Liver (tissue), 8 donors: ENCODE measurements at regions not wholly inside any gene's neighbourhood (a gene's known extent, or its start where the extent isn't known, plus 50 kb on each side); places are given as distances from the start of the nearest gene placed in this dataset.

Source experiments
- DNase-seq: peaks from one replicate; pipeline ENCODE4 v3.0.0-alpha.2; 2017; ENCODE audit warnings: low spot score
- H3K27ac ChIP-seq, 2 donors: one replicate each; pipeline ENCODE4 v1.7.0; 2013; ENCODE audit warnings: inconsistent platforms in 2 of 2, low read length in 2 of 2, control low read depth in 1 of 2, low read depth in 1 of 2, mild to moderate bottlenecking in 1 of 2
- H3K27me3 ChIP-seq, 4 donors: one replicate each; pipeline versions ENCODE4 v1.6.1 to v1.7.0; 2013; ENCODE audit warnings: low read length in 3 of 4, inconsistent platforms in 1 of 4, mild to moderate bottlenecking in 1 of 4, moderate library complexity in 1 of 4; ENCODE audit not compliant: control insufficient read depth in 4 of 4, insufficient read depth in 4 of 4
- H3K36me3 ChIP-seq, 4 donors: one replicate each; pipeline versions ENCODE4 v1.6.1 to v1.7.0; 2013; ENCODE audit warnings: low read length in 3 of 4, mild to moderate bottlenecking in 3 of 4, low read depth in 1 of 4, moderate library complexity in 1 of 4; ENCODE audit not compliant: control insufficient read depth in 4 of 4, insufficient read depth in 3 of 4
- H3K4me1 ChIP-seq, 4 donors: one replicate each; pipeline versions ENCODE4 v1.6.1 to v1.7.0; 2013; ENCODE audit warnings: low read length in 3 of 4, mild to moderate bottlenecking in 3 of 4, moderate library complexity in 1 of 4; ENCODE audit not compliant: control insufficient read depth in 4 of 4, insufficient read depth in 4 of 4
- H3K4me3 ChIP-seq, 3 donors: one replicate each; pipeline versions ENCODE4 v1.6.1 to v1.7.0; 2013; ENCODE audit warnings: low read length in 3 of 3, control low read depth in 1 of 3, low read depth in 1 of 3, mild to moderate bottlenecking in 1 of 3
- H3K9ac ChIP-seq, 2 donors: one replicate each; pipeline ENCODE4 v1.7.0; 2013; ENCODE audit warnings: low read length in 2 of 2, mild to moderate bottlenecking in 2 of 2, moderate library complexity in 2 of 2, control low read depth in 1 of 2, low read depth in 1 of 2
- H3K9me3 ChIP-seq, 4 donors: one replicate each; pipeline versions ENCODE4 v1.6.1 to v1.7.0; 2013; ENCODE audit warnings: low read length in 3 of 4; ENCODE audit not compliant: control insufficient read depth in 4 of 4
- EGR1 ChIP-seq, 2 donors: IDR thresholded peaks; 2 replicates each; pipeline ENCODE4 v1.6.1; 2016 to 2018; ENCODE audit warnings: antibody characterized with exemption in 2 of 2, low read depth in 2 of 2
- FOXA1 ChIP-seq: IDR thresholded peaks from 2 replicates; pipeline ENCODE4 v1.6.1; 2016; ENCODE audit warnings: antibody characterized with exemption
- FOXA2 ChIP-seq: IDR thresholded peaks from 2 replicates; pipeline ENCODE4 v1.6.1; 2016; ENCODE audit warnings: antibody characterized with exemption
- GABPA ChIP-seq, 2 donors: IDR thresholded peaks in 1 of 2; conservative IDR thresholded peaks in 1 of 2; 2 replicates each; pipeline ENCODE4 v1.6.1; 2016; ENCODE audit warnings: antibody characterized with exemption in 2 of 2, mild to moderate bottlenecking in 1 of 2, moderate library complexity in 1 of 2
- HNF4A ChIP-seq, 2 donors: conservative IDR thresholded peaks; 2 replicates each; pipeline ENCODE4 v1.6.1; 2016; ENCODE audit warnings: antibody characterized with exemption in 2 of 2, mild to moderate bottlenecking in 2 of 2
- HNF4G ChIP-seq: IDR thresholded peaks from 2 replicates; pipeline ENCODE4 v1.6.1; 2016; ENCODE audit warnings: antibody characterized with exemption
- JUND ChIP-seq, 2 donors: IDR thresholded peaks; 2 replicates each; pipeline ENCODE4 v1.6.1; 2016; ENCODE audit warnings: antibody characterized with exemption in 2 of 2
- NR2F2 ChIP-seq: IDR thresholded peaks from 2 replicates; pipeline ENCODE4 v1.6.1; 2016; ENCODE audit warnings: antibody characterized with exemption
- RAD21 ChIP-seq, 2 donors: IDR thresholded peaks; 2 replicates each; pipeline ENCODE4 v1.6.1; 2016; ENCODE audit warnings: antibody characterized with exemption in 2 of 2, mild to moderate bottlenecking in 2 of 2
- RXRA ChIP-seq, 2 donors: IDR thresholded peaks; 2 replicates each; pipeline ENCODE4 v1.6.1; 2017 to 2018; ENCODE audit warnings: antibody characterized with exemption in 2 of 2, mild to moderate bottlenecking in 1 of 2
- SP1 ChIP-seq: IDR thresholded peaks from 2 replicates; pipeline ENCODE4 v1.6.1; 2018; ENCODE audit warnings: antibody characterized with exemption, mild to moderate bottlenecking
- TAF1 ChIP-seq: conservative IDR thresholded peaks from 2 replicates; pipeline ENCODE4 v1.6.1; 2016; ENCODE audit warnings: antibody characterized with exemption, mild to moderate bottlenecking
- YY1 ChIP-seq: IDR thresholded peaks from 2 replicates; pipeline ENCODE4 v1.6.1; 2016; ENCODE audit warnings: antibody characterized with exemption, mild to moderate bottlenecking
- WGBS: extraction: QIAGEN DNeasy Blood & Tissue Kit; methylation state at CpG from one replicate; pipeline ENCODE4 v1.1.7; 2013; 5-methylcytosine and 5-hydroxymethylcytosine counted together
- TF ChIP-seq, protein P1 (sequence below): IDR thresholded peaks from 2 replicates; pipeline ENCODE4 v1.6.1; 2016; ENCODE audit warnings: antibody characterized with exemption
- TF ChIP-seq, protein P2 (sequence below): IDR thresholded peaks from 2 replicates; pipeline ENCODE4 v1.6.1; 2016; ENCODE audit warnings: antibody characterized with exemption
- TF ChIP-seq, protein P3 (sequence below): IDR thresholded peaks from 2 replicates; pipeline ENCODE4 v1.6.1; 2016; ENCODE audit warnings: antibody characterized with exemption, mild to moderate bottlenecking
- TF ChIP-seq, protein P4 (sequence below): fragments of 150-350 bp; IDR thresholded peaks from 2 replicates; pipeline ENCODE4 v1.5.1; 2017; ENCODE audit warnings: improper control_type of control experiment, low read depth, low read length; ENCODE audit not compliant: missing input control
- TF ChIP-seq, protein P5 (sequence below): IDR thresholded peaks from 2 replicates; pipeline ENCODE4 v1.6.1; 2016; ENCODE audit warnings: antibody characterized with exemption
- donor health status: healthy.
- donor health status: healthy.
- donor health status: healthy.
- donor health status: healthy.
- donor health status: healthy.

DNA sequence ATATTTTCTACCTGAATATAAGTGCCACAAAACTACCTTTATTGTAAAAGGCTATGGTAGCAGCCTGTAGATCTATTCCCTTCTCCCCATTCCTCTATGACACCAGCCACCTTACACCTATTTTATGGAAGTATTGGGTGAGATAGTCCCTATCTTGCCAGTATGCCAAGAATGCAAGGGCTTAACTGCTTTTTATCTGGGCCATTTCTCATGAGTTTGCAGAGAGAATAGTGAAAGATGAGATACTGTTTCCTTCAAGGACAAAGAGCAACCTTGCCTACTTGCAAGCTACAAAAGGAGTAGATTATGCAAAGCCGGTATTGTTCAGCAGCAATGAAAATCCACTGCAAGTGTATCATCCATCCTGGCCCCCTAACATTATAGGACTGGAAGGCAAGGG lies 1775.6 kb upstream of the SEL1L start:
- no peaks in the 10 kb centered on the region for H3K27me3 ChIP-seq
- H3K27ac ChIP-seq: no peak overlapping the region
- no peak overlapping the region for H3K4me3 ChIP-seq
- H3K9ac ChIP-seq: no peak overlapping the region
- TF ChIP-seq HNF4G (no peak), FOXA2 (no peak), EGR1 (IDR thresholded peaks at IDR 0.05; ENCODE audit: low read depth in 2 of 2) (no peak), GABPA (IDR thresholded peaks at IDR 0.05 in 1 of 2, conservative IDR thresholded peaks at IDR 0.05 in 1 of 2) (no peak), RXRA (IDR thresholded peaks at IDR 0.05) (no peak), YY1 (no peak), SP1 (no peak)
- TF ChIP-seq, protein P1, sequence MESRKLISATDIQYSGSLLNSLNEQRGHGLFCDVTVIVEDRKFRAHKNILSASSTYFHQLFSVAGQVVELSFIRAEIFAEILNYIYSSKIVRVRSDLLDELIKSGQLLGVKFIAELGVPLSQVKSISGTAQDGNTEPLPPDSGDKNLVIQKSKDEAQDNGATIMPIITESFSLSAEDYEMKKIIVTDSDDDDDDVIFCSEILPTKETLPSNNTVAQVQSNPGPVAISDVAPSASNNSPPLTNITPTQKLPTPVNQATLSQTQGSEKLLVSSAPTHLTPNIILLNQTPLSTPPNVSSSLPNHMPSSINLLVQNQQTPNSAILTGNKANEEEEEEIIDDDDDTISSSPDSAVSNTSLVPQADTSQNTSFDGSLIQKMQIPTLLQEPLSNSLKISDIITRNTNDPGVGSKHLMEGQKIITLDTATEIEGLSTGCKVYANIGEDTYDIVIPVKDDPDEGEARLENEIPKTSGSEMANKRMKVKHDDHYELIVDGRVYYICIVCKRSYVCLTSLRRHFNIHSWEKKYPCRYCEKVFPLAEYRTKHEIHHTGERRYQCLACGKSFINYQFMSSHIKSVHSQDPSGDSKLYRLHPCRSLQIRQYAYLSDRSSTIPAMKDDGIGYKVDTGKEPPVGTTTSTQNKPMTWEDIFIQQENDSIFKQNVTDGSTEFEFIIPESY: no peak
- DNase-seq: no peak
- H3K36me3 ChIP-seq: no peaks in the 10 kb centered on the region
- H3K9me3 ChIP-seq: peaks cover 0 to 2% (median 0%) of the 10 kb centered on the region in 4 donors
- no peaks in the 10 kb centered on the region for H3K4me1 ChIP-seq
- WGBS: 87% methylated on average over 1 of the region's 1 CpG

DNA sequence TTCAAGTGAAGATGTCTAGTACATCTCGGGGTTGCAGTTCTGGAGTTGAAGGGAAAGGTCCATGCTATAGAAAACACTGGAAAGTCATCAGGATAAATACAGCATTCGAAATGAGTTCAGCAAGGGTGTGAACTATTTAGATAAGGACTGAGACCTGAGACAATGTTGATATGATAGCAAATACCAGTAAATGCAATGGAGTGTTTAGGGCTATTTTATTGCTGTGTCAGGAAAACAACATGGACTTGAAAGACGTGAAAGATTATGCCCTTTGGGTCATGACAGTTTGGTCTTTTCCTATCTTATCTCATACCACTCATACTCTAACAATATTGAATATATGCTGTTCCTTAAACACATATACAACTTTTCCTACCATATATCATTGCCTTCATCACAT lies 1776.2 kb upstream of the SEL1L start:
- DNase-seq: no peak
- TF ChIP-seq TAF1 (no peak), FOXA1 (no peak), NR2F2 (no peak), SP1 (no peak), HNF4G (no peak), GABPA (IDR thresholded peaks at IDR 0.05 in 1 of 2, conservative IDR thresholded peaks at IDR 0.05 in 1 of 2) (no peak), YY1 (no peak), HNF4A (conservative IDR thresholded peaks at IDR 0.05) (no peak), FOXA2 (no peak), JUND (IDR thresholded peaks at IDR 0.05) (no peak), EGR1 (IDR thresholded peaks at IDR 0.05; ENCODE audit: low read depth in 2 of 2) (no peak), RAD21 (IDR thresholded peaks at IDR 0.05) (no peak), RXRA (IDR thresholded peaks at IDR 0.05) (no peak)
- TF ChIP-seq, protein P2, sequence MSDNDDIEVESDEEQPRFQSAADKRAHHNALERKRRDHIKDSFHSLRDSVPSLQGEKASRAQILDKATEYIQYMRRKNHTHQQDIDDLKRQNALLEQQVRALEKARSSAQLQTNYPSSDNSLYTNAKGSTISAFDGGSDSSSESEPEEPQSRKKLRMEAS: no peak
- TF ChIP-seq, protein P1: no peak
- TF ChIP-seq, protein P3, sequence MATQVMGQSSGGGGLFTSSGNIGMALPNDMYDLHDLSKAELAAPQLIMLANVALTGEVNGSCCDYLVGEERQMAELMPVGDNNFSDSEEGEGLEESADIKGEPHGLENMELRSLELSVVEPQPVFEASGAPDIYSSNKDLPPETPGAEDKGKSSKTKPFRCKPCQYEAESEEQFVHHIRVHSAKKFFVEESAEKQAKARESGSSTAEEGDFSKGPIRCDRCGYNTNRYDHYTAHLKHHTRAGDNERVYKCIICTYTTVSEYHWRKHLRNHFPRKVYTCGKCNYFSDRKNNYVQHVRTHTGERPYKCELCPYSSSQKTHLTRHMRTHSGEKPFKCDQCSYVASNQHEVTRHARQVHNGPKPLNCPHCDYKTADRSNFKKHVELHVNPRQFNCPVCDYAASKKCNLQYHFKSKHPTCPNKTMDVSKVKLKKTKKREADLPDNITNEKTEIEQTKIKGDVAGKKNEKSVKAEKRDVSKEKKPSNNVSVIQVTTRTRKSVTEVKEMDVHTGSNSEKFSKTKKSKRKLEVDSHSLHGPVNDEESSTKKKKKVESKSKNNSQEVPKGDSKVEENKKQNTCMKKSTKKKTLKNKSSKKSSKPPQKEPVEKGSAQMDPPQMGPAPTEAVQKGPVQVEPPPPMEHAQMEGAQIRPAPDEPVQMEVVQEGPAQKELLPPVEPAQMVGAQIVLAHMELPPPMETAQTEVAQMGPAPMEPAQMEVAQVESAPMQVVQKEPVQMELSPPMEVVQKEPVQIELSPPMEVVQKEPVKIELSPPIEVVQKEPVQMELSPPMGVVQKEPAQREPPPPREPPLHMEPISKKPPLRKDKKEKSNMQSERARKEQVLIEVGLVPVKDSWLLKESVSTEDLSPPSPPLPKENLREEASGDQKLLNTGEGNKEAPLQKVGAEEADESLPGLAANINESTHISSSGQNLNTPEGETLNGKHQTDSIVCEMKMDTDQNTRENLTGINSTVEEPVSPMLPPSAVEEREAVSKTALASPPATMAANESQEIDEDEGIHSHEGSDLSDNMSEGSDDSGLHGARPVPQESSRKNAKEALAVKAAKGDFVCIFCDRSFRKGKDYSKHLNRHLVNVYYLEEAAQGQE: no peak
- TF ChIP-seq, protein P4, sequence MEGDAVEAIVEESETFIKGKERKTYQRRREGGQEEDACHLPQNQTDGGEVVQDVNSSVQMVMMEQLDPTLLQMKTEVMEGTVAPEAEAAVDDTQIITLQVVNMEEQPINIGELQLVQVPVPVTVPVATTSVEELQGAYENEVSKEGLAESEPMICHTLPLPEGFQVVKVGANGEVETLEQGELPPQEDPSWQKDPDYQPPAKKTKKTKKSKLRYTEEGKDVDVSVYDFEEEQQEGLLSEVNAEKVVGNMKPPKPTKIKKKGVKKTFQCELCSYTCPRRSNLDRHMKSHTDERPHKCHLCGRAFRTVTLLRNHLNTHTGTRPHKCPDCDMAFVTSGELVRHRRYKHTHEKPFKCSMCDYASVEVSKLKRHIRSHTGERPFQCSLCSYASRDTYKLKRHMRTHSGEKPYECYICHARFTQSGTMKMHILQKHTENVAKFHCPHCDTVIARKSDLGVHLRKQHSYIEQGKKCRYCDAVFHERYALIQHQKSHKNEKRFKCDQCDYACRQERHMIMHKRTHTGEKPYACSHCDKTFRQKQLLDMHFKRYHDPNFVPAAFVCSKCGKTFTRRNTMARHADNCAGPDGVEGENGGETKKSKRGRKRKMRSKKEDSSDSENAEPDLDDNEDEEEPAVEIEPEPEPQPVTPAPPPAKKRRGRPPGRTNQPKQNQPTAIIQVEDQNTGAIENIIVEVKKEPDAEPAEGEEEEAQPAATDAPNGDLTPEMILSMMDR: no peak
- TF ChIP-seq, protein P5, sequence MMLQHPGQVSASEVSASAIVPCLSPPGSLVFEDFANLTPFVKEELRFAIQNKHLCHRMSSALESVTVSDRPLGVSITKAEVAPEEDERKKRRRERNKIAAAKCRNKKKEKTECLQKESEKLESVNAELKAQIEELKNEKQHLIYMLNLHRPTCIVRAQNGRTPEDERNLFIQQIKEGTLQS: no peak
- no peaks in the 10 kb centered on the region for H3K27me3 ChIP-seq
- H3K27ac ChIP-seq: no peak overlapping the region
- H3K4me3 ChIP-seq: no peak overlapping the region
- H3K9ac ChIP-seq: no peak overlapping the region
- peaks cover 0 to 2% (median 0%) of the 10 kb centered on the region in 4 donors for H3K9me3 ChIP-seq
- no peaks in the 10 kb centered on the region for H3K4me1 ChIP-seq
- H3K36me3 ChIP-seq: no peaks in the 10 kb centered on the region
- 48% methylated on average over 3 of the region's 3 CpGs for WGBS
